T-helper 2 cell (primary cell): ENCODE measurements at regions not wholly inside any gene's neighbourhood (a gene's known extent, or its start where the extent isn't known, plus 50 kb on each side); places are given as distances from the start of the nearest gene placed in this dataset.
"Not testable (repeated sequence)": the region's sequence is repeated elsewhere in the genome, so short reads cannot be mapped to it uniquely, and the experiment has no call there.

Source experiments
- DNase-seq, 5 experiments: peaks; one replicate each; pipeline versions ENCODE4 v3.0.0 to v3.0.0-alpha.2; 2012 to 2022

GRCh38 chr2:37759989-37760388 is 88.5 kb upstream of the CDC42EP3 start:
- not testable (repeated sequence) for DNase-seq

GRCh38 chr2:37760471-37760870 is 89.0 kb upstream of the CDC42EP3 start:
- no peak for DNase-seq

GRCh38 chr2:37762281-37762680 is 90.8 kb upstream of the CDC42EP3 start:
- not testable (repeated sequence) for DNase-seq

GRCh38 chr2:37764739-37765138 is 93.3 kb upstream of the CDC42EP3 start:
- no peak for DNase-seq

- no peak for DNase-seq
Measured at GRCh38 chr2:37766106-37766505, 94.7 kb upstream of the CDC42EP3 start.

GRCh38 chr2:37767046-37767445 is 95.6 kb upstream of the CDC42EP3 start:
- no peak for DNase-seq

GRCh38 chr2:37767959-37768925 is 96.8 kb upstream of the CDC42EP3 start:
- peak in 1 of 5 experiments; percentile 3 for DNase-seq

GRCh38 chr2:37769551-37769950 is 98.1 kb upstream of the CDC42EP3 start:
- no peak for DNase-seq

- DNase-seq = no peak
Measured at GRCh38 chr2:37770797-37771196, 99.4 kb upstream of the CDC42EP3 start.

GRCh38 chr2:37771600-37772088 is 100.2 kb upstream of the CDC42EP3 start:
- no peak for DNase-seq

- no peak for DNase-seq
Measured at GRCh38 chr2:37773371-37774130, 102.1 kb upstream of the CDC42EP3 start.

GRCh38 chr2:37774171-37774944 is 102.9 kb upstream of the CDC42EP3 start:
- not testable (repeated sequence) for DNase-seq

GRCh38 chr2:37774976-37775907 is 103.8 kb upstream of the CDC42EP3 start:
- no peak for DNase-seq

GRCh38 chr2:37775908-37776250 is 104.4 kb upstream of the CDC42EP3 start:
- DNase-seq = no peak

- no peak for DNase-seq
Measured at GRCh38 chr2:37776487-37776886, 105.0 kb upstream of the CDC42EP3 start.

GRCh38 chr2:37779139-37779538 is 107.7 kb upstream of the CDC42EP3 start:
- DNase-seq = no peak

GRCh38 chr2:37779611-37780386 is 108.4 kb upstream of the CDC42EP3 start:
- no peak for DNase-seq

GRCh38 chr2:37780387-37780676 is 108.9 kb upstream of the CDC42EP3 start:
- DNase-seq = no peak

- DNase-seq = no peak
Measured at GRCh38 chr2:37781028-37781427, 109.6 kb upstream of the CDC42EP3 start.

GRCh38 chr2:37782155-37782673 is 110.8 kb upstream of the CDC42EP3 start:
- DNase-seq = no peak
